Caki2 (cell line): ENCODE measurements at regions not wholly inside any gene's neighbourhood (a gene's known extent, or its start where the extent isn't known, plus 50 kb on each side); places are given as distances from the start of the nearest gene placed in this dataset.

Experiments used
- DNase-seq: peaks from one replicate; pipeline ENCODE4 v3.0.0-alpha.2; 2015; ENCODE audit warnings: low read depth
- in situ Hi-C: cut with HindIII; loops from 2 replicates; pipeline ENCODE4 v1.10.0; 2016; ENCODE audit warnings: low sequenced_read_pairs, low pct_unique_long_range_greater_than_20kb, mixed read lengths

DNA sequence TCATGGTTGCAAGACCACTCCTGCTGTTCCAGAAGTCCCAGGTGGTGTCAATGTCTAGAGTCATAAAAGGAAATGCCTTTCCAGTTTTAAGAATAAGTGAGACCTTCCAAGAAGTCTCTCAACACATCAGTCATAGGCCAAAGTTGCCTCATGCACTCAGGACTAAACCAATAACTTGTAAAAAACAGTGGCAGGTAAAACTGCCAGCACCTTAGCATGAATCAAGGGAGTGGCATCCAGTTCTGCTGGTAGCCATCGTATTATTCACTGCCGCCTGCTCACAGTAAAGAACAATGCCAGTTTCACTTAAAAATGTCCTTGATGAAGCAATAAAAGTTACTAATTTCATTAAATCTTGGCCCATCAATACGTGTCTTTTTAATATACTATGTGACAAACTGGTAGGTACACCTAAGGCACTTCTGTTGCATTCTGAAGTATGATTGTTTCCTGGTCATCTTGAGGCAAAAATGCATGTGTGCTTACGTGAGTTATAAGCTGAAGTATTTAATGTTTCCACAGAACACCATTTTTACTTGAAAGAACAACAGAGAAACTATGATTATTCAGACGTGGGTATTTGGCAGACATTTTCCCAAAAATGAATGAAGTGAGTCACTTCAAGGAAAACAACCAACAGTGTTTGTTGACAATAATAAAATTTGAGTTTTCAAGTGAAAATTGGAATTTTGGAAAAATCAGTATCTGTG is 125.2 kb upstream of the SNX19 start:
- in situ Hi-C loops: no loop called here
- DNase-seq: no peak

GRCh38 chr11:131042041-131042390 is 125.7 kb upstream of the SNX19 start:
- in situ Hi-C loops: no loop called here
- no peak for DNase-seq

- in situ Hi-C loops: no loop called here
- no peak for DNase-seq
Observed at GRCh38 chr11:131043251-131043650, 127.0 kb upstream of the SNX19 start.

GRCh38 chr11:131044851-131045250 is 128.6 kb upstream of the SNX19 start:
- no peak for DNase-seq
- in situ Hi-C loops: no loop called here

- DNase-seq: no peak
- in situ Hi-C loops: no loop called here
Observed at GRCh38 chr11:131052367-131052766, 136.1 kb upstream of the SNX19 start.

DNA sequence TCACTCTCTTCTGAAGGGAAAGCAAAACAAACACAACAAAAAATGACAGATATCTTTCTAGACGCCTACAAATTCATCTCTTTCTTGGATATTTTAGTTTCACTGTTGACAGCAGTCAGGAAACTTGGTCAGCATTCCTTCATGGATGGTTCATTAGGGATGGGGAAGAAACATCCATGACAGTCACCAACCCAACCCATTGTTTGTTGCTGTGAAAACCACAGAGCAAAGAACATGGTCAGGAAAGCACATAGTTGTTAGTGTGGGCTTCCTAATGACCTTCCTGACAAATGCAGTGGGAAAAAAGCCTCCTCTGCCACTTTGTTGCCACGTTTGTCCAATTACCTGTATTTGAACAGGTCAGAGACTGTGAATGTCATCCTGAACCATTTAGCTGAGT is 139.8 kb upstream of the SNX19 start:
- no peak for DNase-seq
- in situ Hi-C loops: no loop called here

DNA sequence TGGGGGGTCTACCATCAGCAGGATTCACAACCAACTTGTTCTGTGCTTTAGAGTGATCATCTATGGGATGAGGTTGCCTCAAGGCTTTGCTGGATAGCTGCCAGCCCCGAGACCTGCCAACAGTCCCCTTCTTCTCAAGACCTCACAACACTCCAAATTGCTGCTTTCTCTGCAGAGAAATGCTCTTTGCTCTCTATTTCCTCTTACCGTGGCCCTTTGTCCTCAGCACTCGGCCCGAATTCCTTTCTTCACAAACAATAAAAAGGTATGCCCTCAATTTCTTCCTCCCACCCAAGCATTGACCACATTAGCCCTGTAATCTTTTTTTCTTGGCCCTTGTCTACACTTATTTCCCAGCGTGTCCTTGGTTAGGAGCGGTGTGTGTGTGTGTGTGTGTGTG is 147.4 kb upstream of the SNX19 start:
- DNase-seq: no peak
- in situ Hi-C loops: no loop called here

DNA sequence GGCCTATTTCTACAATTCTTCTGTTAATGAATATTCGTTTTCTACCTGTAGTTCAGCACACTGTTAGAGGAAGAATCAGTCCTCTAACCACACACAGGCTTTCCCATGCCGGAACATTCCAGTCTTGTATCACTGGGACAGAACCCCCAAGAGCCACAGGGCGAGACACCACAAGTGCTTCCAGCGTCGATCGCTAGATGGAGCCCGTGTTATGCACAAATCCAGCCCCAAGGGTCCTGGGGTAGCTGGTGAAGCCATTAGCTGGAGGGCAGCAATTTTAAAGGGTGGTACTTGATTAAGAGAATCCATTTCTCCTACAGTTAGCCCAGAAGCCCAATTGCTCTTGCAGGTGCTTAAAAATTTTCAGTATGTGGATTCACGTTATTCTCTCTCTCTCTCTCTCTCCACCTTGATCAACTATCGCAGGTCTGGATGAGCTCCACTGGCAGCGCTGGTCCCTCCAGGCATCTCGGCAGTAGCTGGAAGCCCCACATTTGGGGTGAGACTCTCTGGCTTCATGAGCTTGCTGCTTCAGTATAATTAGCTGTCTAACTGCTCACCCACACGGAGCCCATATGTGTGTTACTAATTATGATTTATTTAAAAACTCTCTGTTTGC is 148.2 kb upstream of the SNX19 start:
- in situ Hi-C loops: no loop called here

DNA sequence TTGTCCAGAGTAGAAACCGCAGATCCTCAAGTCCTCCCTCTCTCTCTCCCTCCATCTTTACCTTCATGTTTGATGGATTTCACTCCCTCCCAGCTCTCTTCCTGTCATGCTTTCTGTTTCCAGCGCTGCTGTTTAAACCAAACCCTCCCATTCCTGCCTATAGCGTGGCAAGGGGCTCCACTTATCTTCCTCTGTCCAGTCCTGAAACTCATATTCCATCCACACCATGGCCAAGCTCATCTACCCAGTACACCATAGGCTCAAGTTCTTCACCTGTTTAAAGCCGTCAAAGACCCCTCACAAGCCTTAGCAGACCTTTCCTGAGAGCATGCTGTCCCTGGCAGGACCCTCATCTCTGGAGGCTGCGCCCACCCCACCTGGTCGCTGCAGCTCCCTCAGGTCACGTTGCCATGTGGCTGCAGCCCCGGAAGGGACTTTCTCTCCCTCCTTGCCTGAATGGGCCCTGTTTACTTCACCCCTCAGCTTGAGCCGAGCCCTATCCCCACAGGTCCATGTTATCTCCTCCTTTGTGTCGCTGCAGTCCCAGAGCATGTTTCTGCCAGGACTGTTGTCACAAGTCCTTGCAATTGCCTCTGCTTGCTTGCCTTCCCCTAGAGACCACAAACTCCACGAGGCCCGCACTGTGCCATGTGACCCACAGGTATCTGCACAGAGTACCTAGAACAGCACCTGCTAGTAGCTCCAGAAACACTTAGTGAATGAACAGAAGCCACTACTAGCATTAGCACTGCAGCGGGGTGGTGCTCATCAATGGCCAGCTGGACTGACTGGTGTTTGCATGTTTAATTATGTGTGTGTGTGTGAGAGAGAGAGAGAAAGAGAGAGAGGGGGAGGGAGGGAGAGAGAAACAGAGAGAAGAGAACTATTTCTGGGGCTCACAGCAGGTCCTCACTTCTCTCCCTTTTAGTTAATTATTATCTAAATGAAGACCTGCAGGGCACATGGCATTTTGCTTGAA is 149.4 kb upstream of the SNX19 start:
- no peak for DNase-seq
- in situ Hi-C loops: no loop called here

More for the DNA sequence above, 148.2 kb upstream of the SNX19 start:
- no peak for DNase-seq

DNA sequence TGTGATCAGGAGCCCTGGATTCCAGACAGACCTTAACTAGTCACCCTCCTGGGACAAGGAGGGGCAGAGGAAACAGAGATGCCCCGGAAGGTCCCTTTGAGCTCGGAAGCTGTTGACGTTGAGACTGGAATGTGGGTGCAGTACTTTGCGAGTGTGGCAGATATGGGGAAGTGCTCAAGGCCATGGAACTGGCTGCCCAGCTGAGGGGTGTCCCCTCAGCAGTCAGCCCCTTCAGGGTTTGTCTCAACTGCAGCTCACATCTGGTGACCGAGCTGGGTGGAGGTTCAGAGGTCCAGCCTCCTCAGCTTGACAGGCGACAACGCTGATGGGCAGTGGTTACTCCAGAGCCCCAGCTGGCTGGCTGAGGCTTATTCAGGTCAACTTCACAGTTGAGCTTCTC is 150.3 kb upstream of the SNX19 start:
- in situ Hi-C loops: no loop called here
- no peak for DNase-seq

GRCh38 chr11:131070365-131070764 is 154.1 kb upstream of the SNX19 start:
- in situ Hi-C loops: no loop called here
- no peak for DNase-seq

- in situ Hi-C loops: no loop called here
- DNase-seq: no peak
Observed at GRCh38 chr11:131073167-131073566, 156.9 kb upstream of the SNX19 start.

DNA sequence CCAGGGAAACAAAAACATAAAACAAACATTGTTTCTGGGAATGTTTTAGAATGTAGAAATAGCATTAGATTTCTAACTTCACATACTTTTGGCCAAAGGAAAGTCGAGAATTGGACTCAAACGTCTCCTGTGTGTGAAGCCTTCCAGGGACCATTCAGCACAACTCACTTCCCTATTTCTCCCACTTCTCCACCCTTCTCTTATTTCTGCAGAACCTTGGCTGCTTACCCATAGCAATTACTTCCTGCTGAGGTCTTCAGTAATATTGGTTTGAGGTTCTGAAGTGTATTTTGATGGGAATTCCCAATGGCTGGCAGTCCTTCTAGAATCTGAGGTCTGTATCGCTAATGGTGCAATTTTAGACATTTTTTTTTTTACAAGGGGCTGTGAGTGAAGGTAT is 158.3 kb upstream of the SNX19 start:
- DNase-seq: no peak
- in situ Hi-C loops: no loop called here

- DNase-seq: no peak
- in situ Hi-C loops: no loop called here
Observed at GRCh38 chr11:131077340-131077739, 161.1 kb upstream of the SNX19 start.

GRCh38 chr11:131079036-131079435 is 162.8 kb upstream of the SNX19 start:
- in situ Hi-C loops: no loop called here
- DNase-seq: no peak

GRCh38 chr11:131089727-131090245 is 173.5 kb upstream of the SNX19 start:
- in situ Hi-C loops: no loop called here
- DNase-seq: no peak

GRCh38 chr11:131092469-131092868 is 176.2 kb upstream of the SNX19 start:
- in situ Hi-C loops: no loop called here
- DNase-seq: no peak

GRCh38 chr11:131094827-131095226 is 178.5 kb upstream of the SNX19 start:
- DNase-seq: no peak
- in situ Hi-C loops: no loop called here
